ENCODE measurements at regions not wholly inside any gene's neighbourhood (a gene's known extent, or its start where the extent isn't known, plus 50 kb on each side); places are given as distances from the start of the nearest gene placed in this dataset.

GRCh38 chr20:22339946-22340345, 244.4 kb downstream of the FOXA2 start:
- no peak for TF ChIP-seq POLR2A (IDR thresholded peaks at IDR 0.05)
- TF ChIP-seq POLR2AphosphoS5 (IDR thresholded peaks at IDR 0.05) = no peak
- no peak for TF ChIP-seq EP300 (IDR thresholded peaks at IDR 0.05)
- no peak for TF ChIP-seq CTCF (IDR thresholded peaks at IDR 0.05)
- Histone ChIP-seq H3K9me3 (no peaks in the 10 kb centered on the region), H3K27ac (no peak overlapping the region), H3K27me3 (peaks cover 52% of the 10 kb centered on the region), H3K36me3 (no peaks in the 10 kb centered on the region), H3K4me3 (no peak overlapping the region), H3K4me1 (peaks cover 0 to 4% (median 0%) of the 10 kb centered on the region in 3 donors)
- ATAC-seq = no peak
- 71% methylated on average over 1 of the region's 5 CpGs; no CpG with 5 or more reads in 1 of the 2 donors for WGBS, 2 donors (ENCODE audit: low coverage in 1 of 2)

- TF ChIP-seq CTCF (IDR thresholded peaks at IDR 0.05) = peak; percentile 21 to 71 (median 68)
- no peak for TF ChIP-seq POLR2AphosphoS5 (IDR thresholded peaks at IDR 0.05)
- no peaks in the 10 kb centered on the region for H3K36me3 ChIP-seq
- peaks cover 53% of the 10 kb centered on the region for H3K27me3 ChIP-seq
- ATAC-seq = peak; percentile 41
- H3K4me3 ChIP-seq = no peak overlapping the region
- peaks cover 0 to 4% (median 0%) of the 10 kb centered on the region in 3 donors for H3K4me1 ChIP-seq
- no peak overlapping the region for H3K27ac ChIP-seq
- WGBS, 2 donors (ENCODE audit: low coverage in 1 of 2) = 20 to 30% methylated on average over 12 of the region's 12 CpGs
- H3K9me3 ChIP-seq = no peaks in the 10 kb centered on the region
These were observed 245.1 kb downstream of the FOXA2 start for GRCh38 chr20:22339091-22339881.

GRCh38 chr20:22338140-22338708, 246.1 kb downstream of the FOXA2 start:
- H3K4me1 ChIP-seq = peaks cover 0 to 4% (median 0%) of the 10 kb centered on the region in 3 donors
- no peak overlapping the region for H3K4me3 ChIP-seq
- ATAC-seq = no peak
- H3K27me3 ChIP-seq = peaks cover 52% of the 10 kb centered on the region
- TF ChIP-seq CTCF (IDR thresholded peaks at IDR 0.05) = no peak
- no peak for TF ChIP-seq POLR2A (IDR thresholded peaks at IDR 0.05)
- TF ChIP-seq EP300 (IDR thresholded peaks at IDR 0.05) = no peak
- no peak for TF ChIP-seq POLR2AphosphoS5 (IDR thresholded peaks at IDR 0.05)
- H3K36me3 ChIP-seq = no peaks in the 10 kb centered on the region
- no peak overlapping the region for H3K27ac ChIP-seq
- 45 to 52% methylated on average over 6 of the region's 6 CpGs for WGBS, 2 donors (ENCODE audit: low coverage in 1 of 2)
- H3K9me3 ChIP-seq = no peaks in the 10 kb centered on the region

- no peak for ATAC-seq
- TF ChIP-seq EP300 (IDR thresholded peaks at IDR 0.05) = no peak
- TF ChIP-seq POLR2A (IDR thresholded peaks at IDR 0.05) = no peak
- no peak for TF ChIP-seq CTCF (IDR thresholded peaks at IDR 0.05)
- TF ChIP-seq POLR2AphosphoS5 (IDR thresholded peaks at IDR 0.05) = no peak
- Histone ChIP-seq H3K4me3 (no peak overlapping the region), H3K9me3 (no peaks in the 10 kb centered on the region), H3K36me3 (no peaks in the 10 kb centered on the region), H3K4me1 (peaks cover 0 to 4% (median 0%) of the 10 kb centered on the region in 3 donors), H3K27me3 (peaks cover 73% of the 10 kb centered on the region), H3K27ac (no peak overlapping the region)
- 33 to 50% methylated on average over 1 to 2 of the region's 4 CpGs for WGBS, 2 donors (ENCODE audit: low coverage in 1 of 2)
These were observed 249.2 kb downstream of the FOXA2 start for GRCh38 chr20:22335210-22335609.
